ENCODE measurements at regions not wholly inside any gene's neighbourhood (a gene's known extent, or its start where the extent isn't known, plus 50 kb on each side); places are given as distances from the start of the nearest gene placed in this dataset.

DNA sequence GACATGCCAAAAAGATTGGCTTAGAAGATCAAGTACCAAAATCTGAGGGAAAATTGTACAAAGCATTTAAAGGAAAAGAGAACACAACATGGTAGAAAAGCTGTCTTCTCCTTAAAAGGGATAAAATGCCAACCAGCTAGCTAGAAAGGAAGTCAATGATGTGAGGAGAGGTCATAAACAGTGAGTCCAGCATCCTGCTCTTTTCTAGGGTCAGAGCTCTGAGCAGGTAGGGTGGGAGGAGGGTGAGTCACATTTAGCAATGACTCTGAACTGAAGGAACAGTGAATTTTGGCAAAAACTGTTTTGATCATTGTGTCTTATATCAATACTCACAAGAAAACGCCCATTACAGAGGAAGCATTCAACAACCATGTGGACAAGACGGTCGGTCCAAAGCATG, 322.3 kb downstream of the DAD1 start:
- TF ChIP-seq YY1 (IDR thresholded peaks at IDR 0.05; ENCODE audit: insufficient read depth, insufficient read length) (no peak), ZNF274 (IDR thresholded peaks at IDR 0.05; ENCODE audit: low read depth, low read length) (no peak)

Measured in NT2/D1 (cell line).